ENCODE measurements at regions not wholly inside any gene's neighbourhood (a gene's known extent, or its start where the extent isn't known, plus 50 kb on each side); places are given as distances from the start of the nearest gene placed in this dataset.

GRCh38 chr1:199273837-199274379 lies 635.1 kb downstream of the PTPRC start:
- Histone ChIP-seq H3K27ac (no peak overlapping the region), H3K9me3 (no peaks in the 10 kb centered on the region), H3K27me3 (no peaks in the 10 kb centered on the region), H3K4me3 (no peak overlapping the region), H3K4me1 (peaks cover 0 to 9% of the 10 kb centered on the region in 2 donors), H3K36me3 (no peaks in the 10 kb centered on the region)
- DNase-seq (ENCODE audit: low spot score), result no peak
- no peak for TF ChIP-seq CTCF (IDR thresholded peaks at IDR 0.05)

GRCh38 chr1:199279067-199279466 lies 640.2 kb downstream of the PTPRC start:
- TF ChIP-seq CTCF (IDR thresholded peaks at IDR 0.05), result no peak
- no peak for DNase-seq (ENCODE audit: low spot score)
- Histone ChIP-seq H3K4me3 (no peak overlapping the region), H3K27me3 (no peaks in the 10 kb centered on the region), H3K4me1 (peaks cover 0 to 6% of the 10 kb centered on the region in 2 donors), H3K9me3 (no peaks in the 10 kb centered on the region), H3K27ac (no peak overlapping the region), H3K36me3 (no peaks in the 10 kb centered on the region)

GRCh38 chr1:199279872-199280645 lies 641.2 kb downstream of the PTPRC start:
- TF ChIP-seq CTCF (IDR thresholded peaks at IDR 0.05), result no peak
- peaks cover 0 to 6% of the 10 kb centered on the region in 2 donors for H3K4me1 ChIP-seq
- no peak for DNase-seq (ENCODE audit: low spot score)
- H3K9me3 ChIP-seq, result no peaks in the 10 kb centered on the region
- H3K36me3 ChIP-seq, result no peaks in the 10 kb centered on the region
- no peak overlapping the region for H3K4me3 ChIP-seq
- H3K27me3 ChIP-seq, result no peaks in the 10 kb centered on the region
- no peak overlapping the region for H3K27ac ChIP-seq

- no peak overlapping the region for H3K27ac ChIP-seq
- H3K4me3 ChIP-seq, result no peak overlapping the region
- no peak for TF ChIP-seq CTCF (IDR thresholded peaks at IDR 0.05)
- H3K9me3 ChIP-seq, result no peaks in the 10 kb centered on the region
- DNase-seq (ENCODE audit: low spot score), result no peak
- no peaks in the 10 kb centered on the region for H3K27me3 ChIP-seq
- no peaks in the 10 kb centered on the region for H3K36me3 ChIP-seq
- peaks cover 0 to 6% of the 10 kb centered on the region in 2 donors for H3K4me1 ChIP-seq
Measured at GRCh38 chr1:199282751-199283305, 644.0 kb downstream of the PTPRC start.

GRCh38 chr1:199283794-199284193 lies 645.0 kb downstream of the PTPRC start:
- DNase-seq (ENCODE audit: low spot score), result no peak
- Histone ChIP-seq H3K4me1 (peaks cover 0 to 6% of the 10 kb centered on the region in 2 donors), H3K27ac (no peak overlapping the region), H3K27me3 (no peaks in the 10 kb centered on the region), H3K36me3 (no peaks in the 10 kb centered on the region), H3K9me3 (no peaks in the 10 kb centered on the region), H3K4me3 (no peak overlapping the region)
- TF ChIP-seq CTCF (IDR thresholded peaks at IDR 0.05), result no peak

All from right atrium auricular region (tissue), 2 donors.